Choroid plexus epithelial cell (primary cell): ENCODE measurements at regions not wholly inside any gene's neighbourhood (a gene's known extent, or its start where the extent isn't known, plus 50 kb on each side); places are given as distances from the start of the nearest gene placed in this dataset.

Experiments used
- DNase-seq: peaks from one replicate; pipeline ENCODE4 v3.0.0-alpha.2; 2010; ENCODE audit warnings: low read depth
- H3K4me3 ChIP-seq: 2 replicates; pipeline ENCODE4 v1.5.1; 2011; ENCODE audit warnings: low read depth, mild to moderate bottlenecking, control low read depth, low read length, moderate library complexity
- TF ChIP-seq, protein P1 (sequence below): conservative IDR thresholded peaks from 2 replicates; pipeline ENCODE4 v1.5.1; 2011; ENCODE audit warnings: low read depth, mild to moderate bottlenecking, control low read depth, inconsistent platforms, low read length, moderate library complexity

DNA sequence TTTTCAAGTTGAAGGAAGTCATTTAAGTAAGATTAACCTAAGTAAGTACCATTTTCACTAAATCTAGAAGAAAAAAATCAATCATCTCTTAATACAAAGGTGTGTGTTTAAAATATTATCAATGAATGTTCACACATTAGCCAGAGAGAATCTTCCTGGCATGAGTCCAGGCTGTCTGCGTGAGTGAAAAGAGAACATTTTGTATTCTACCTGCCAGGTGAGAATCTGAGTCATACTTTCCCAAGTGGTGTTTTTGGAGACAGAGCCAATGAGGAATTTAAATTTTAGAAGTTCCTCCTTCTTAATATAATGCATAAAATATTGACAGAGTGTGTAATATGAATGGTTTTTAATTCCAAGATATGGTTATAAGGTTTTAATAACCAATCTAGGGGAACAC is 371.8 kb upstream of the NR3C2 start:
- TF ChIP-seq, protein P1, sequence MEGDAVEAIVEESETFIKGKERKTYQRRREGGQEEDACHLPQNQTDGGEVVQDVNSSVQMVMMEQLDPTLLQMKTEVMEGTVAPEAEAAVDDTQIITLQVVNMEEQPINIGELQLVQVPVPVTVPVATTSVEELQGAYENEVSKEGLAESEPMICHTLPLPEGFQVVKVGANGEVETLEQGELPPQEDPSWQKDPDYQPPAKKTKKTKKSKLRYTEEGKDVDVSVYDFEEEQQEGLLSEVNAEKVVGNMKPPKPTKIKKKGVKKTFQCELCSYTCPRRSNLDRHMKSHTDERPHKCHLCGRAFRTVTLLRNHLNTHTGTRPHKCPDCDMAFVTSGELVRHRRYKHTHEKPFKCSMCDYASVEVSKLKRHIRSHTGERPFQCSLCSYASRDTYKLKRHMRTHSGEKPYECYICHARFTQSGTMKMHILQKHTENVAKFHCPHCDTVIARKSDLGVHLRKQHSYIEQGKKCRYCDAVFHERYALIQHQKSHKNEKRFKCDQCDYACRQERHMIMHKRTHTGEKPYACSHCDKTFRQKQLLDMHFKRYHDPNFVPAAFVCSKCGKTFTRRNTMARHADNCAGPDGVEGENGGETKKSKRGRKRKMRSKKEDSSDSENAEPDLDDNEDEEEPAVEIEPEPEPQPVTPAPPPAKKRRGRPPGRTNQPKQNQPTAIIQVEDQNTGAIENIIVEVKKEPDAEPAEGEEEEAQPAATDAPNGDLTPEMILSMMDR: no peak
- DNase-seq: no peak
- no peak overlapping the region for H3K4me3 ChIP-seq

DNA sequence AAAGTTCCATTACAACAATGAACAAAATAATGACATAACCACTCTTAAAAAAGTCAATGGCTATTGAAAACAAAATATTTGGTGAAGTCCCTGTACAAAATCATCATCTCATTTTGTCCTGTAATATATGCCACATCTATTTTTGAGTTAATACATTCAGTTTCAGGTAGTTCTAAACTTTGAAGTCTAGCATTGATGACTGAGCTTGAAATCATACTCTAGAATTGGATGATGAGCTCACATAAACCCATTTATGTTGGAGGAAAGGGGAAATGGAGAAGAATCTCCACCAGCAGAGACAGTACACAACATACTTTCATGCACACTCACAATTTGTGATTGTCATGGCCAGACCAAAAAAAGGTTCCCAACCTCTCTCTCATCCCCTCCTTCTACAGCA is 371.1 kb upstream of the NR3C2 start:
- H3K4me3 ChIP-seq: no peak overlapping the region
- TF ChIP-seq, protein P1: no peak
- no peak for DNase-seq

DNA sequence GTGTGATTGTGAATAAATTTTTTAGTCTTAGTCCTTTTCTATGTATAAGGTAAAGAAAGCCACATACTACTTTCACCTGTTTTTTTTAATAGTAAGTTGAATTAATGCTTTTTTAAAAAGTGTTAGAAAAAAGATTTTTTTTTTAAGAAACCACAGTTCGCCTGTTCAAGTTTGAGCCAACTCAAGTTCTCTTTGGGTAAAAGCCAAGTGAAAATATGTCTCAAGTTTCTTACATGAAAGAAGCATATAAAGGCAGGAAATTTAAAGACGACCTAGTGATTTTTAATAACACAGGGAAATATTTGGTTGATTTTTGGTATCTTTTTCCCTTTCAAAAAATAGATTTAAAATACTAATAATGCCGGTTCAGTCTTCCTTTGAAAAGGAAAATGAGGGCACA is 369.9 kb upstream of the NR3C2 start:
- DNase-seq: peak; percentile 46
- H3K4me3 ChIP-seq: no peak overlapping the region
- TF ChIP-seq, protein P1: no peak

DNA sequence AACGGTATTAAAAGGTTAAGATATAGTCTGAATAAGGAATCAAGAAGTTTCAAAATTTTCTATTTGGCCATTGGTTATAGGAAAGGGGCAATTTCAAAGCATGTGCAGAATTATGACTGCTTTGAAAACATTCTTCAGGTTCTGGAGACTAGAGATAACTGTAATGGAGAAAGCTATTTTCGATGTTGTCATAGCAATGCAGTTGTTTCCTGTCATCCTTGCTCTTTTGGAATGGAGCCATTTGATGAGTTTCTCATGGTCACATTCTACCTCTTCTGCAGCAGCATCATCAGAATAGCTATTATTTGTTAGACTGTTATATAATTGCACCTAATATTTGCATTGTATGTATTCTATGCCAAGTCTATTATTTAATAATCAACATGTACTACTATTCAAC is 368.2 kb upstream of the NR3C2 start:
- H3K4me3 ChIP-seq: no peak overlapping the region
- TF ChIP-seq, protein P1: no peak
- peak; percentile 26 for DNase-seq

DNA sequence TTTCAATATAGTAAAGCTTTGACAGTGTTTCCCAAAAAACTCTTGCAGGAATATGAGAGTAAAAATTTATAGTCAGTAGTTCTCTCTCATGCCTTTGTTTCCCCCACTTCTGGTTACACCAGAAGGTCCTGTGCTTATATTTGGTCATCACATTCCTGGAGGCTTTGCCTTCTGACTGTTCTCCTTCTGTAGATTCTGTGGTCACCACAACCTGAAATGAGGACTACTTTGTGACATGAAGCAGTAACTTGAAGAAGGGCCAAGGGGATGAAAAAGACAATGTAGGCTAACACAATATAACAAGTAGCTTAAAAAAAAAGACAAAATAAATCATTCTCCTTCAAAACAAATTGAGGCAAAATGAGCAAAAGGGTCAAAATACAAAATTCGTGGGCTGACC is 366.2 kb upstream of the NR3C2 start:
- H3K4me3 ChIP-seq: no peak overlapping the region
- TF ChIP-seq, protein P1: no peak
- no peak for DNase-seq

DNA sequence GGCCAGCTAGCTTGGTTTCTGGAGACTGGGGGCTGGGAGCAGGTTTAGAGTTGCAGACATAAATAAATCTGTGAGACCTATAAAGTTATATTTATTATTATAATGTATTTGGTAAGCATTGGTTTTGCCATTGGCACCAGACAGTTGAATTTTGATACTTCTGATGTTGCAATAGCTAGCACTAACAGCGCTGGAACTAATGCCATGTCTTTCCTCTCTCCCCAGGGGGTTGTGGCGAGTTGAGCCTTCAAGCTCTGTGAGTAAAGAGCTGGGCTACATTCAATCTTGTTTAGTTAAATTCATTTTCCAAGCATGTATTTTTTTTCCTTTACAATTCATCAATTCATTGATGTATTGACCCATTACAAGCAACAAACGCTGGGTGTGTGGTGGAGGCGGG is 358.7 kb upstream of the NR3C2 start:
- TF ChIP-seq, protein P1: no peak
- peak; percentile 44 for DNase-seq
- H3K4me3 ChIP-seq: no peak overlapping the region

DNA sequence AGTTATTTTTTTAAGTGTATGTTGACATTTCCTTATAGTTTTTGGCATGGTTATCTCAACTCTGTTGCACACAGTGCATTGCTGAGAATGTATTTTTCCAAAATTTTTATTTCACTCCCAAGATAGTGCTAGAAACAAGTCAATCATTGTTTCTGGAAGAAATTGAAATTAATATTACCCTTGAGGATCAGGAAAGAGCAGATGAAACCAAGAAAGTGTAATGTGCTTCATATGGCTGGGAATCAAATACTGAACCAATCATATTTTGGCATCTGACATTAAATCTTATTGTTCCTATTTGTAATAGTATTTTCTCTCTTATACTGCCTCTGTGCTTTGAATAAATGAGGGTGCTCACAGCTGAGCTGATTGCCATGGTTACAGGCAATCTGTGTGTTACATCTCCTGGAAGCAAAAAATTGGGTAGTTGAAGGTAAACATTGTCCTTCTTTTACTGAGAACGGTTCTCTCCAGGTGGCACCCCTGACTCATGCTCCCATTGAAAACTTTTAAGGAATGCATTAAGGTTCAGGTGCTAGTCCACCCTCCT is 358.2 kb upstream of the NR3C2 start:
- DNase-seq: no peak
- TF ChIP-seq, protein P1: no peak
- no peak overlapping the region for H3K4me3 ChIP-seq
